ENCODE measurements at regions not wholly inside any gene's neighbourhood (a gene's known extent, or its start where the extent isn't known, plus 50 kb on each side); places are given as distances from the start of the nearest gene placed in this dataset.

GRCh38 chr2:158043181-158043948 lies 58.3 kb upstream of the UPP2 start:
- no peak for TF ChIP-seq CTCF (IDR thresholded peaks at IDR 0.05; ENCODE audit: insufficient read depth, low read length, missing control alignments)
- no peak overlapping the region for H3K4me3 ChIP-seq (ENCODE audit: low read depth, low read length)
- DNase-seq (ENCODE audit: low read depth, low spot score) = no peak
- ChIA-PET CTCF (interaction anchor here (2.5 kb wide), 1 partner anchor 710 kb away, joined by 11 read pairs; no protein-coding TSS in a partner anchor), POLR2A (no interaction called here)

GRCh38 chr2:158042666-158043065 lies 59.0 kb upstream of the UPP2 start:
- TF ChIP-seq CTCF (IDR thresholded peaks at IDR 0.05; ENCODE audit: insufficient read depth, low read length, missing control alignments) = no peak
- POLR2A ChIA-PET = no interaction called here
- no peak overlapping the region for H3K4me3 ChIP-seq (ENCODE audit: low read depth, low read length)
- CTCF ChIA-PET = interaction anchor here (2.5 kb wide), 1 partner anchor 711 kb away, joined by 11 read pairs; no protein-coding TSS in a partner anchor
- DNase-seq (ENCODE audit: low read depth, low spot score) = no peak

- ChIA-PET POLR2A (no interaction called here), CTCF (interaction anchor here (2.5 kb wide), 1 partner anchor 712 kb away, joined by 11 read pairs; no protein-coding TSS in a partner anchor)
- TF ChIP-seq CTCF (IDR thresholded peaks at IDR 0.05; ENCODE audit: insufficient read depth, low read length, missing control alignments) = no peak
- no peak for DNase-seq (ENCODE audit: low read depth, low spot score)
- H3K4me3 ChIP-seq (ENCODE audit: low read depth, low read length) = no peak overlapping the region
Observed at GRCh38 chr2:158042245-158042644, 59.4 kb upstream of the UPP2 start.

GRCh38 chr2:158041400-158041799 lies 60.3 kb upstream of the UPP2 start:
- DNase-seq (ENCODE audit: low read depth, low spot score) = no peak
- ChIA-PET CTCF (interaction anchor here (1.1 to 11.8 kb wide), 2 partner anchors 17 to 706 kb away, joined by 5 to 322 read pairs; no protein-coding TSS in a partner anchor), POLR2A (no interaction called here)
- no peak for TF ChIP-seq CTCF (IDR thresholded peaks at IDR 0.05; ENCODE audit: insufficient read depth, low read length, missing control alignments)
- no peak overlapping the region for H3K4me3 ChIP-seq (ENCODE audit: low read depth, low read length)

GRCh38 chr2:158038901-158039300 lies 62.8 kb upstream of the UPP2 start:
- no peak for TF ChIP-seq CTCF (IDR thresholded peaks at IDR 0.05; ENCODE audit: insufficient read depth, low read length, missing control alignments)
- ChIA-PET POLR2A (interaction anchor here (0.7 kb wide), 1 partner anchor 11 kb away, joined by 3 read pairs; no protein-coding TSS in a partner anchor), CTCF (interaction anchor here (1.1 to 11.8 kb wide), 3 partner anchors 15 to 709 kb away, joined by 3 to 322 read pairs (median 7); no protein-coding TSS in a partner anchor)
- DNase-seq (ENCODE audit: low read depth, low spot score) = no peak
- H3K4me3 ChIP-seq (ENCODE audit: low read depth, low read length) = no peak overlapping the region

GRCh38 chr2:158034198-158034866 lies 67.3 kb upstream of the UPP2 start:
- no peak for DNase-seq (ENCODE audit: low read depth, low spot score)
- TF ChIP-seq CTCF (IDR thresholded peaks at IDR 0.05; ENCODE audit: insufficient read depth, low read length, missing control alignments) = peak; percentile 32
- H3K4me3 ChIP-seq (ENCODE audit: low read depth, low read length) = no peak overlapping the region
- ChIA-PET CTCF (interaction anchor here (0.7 to 11.8 kb wide), 11 partner anchors 10 to 769 kb away, joined by 3 to 322 read pairs (median 4); no protein-coding TSS in a partner anchor), POLR2A (no interaction called here)
